ENCODE measurements at regions not wholly inside any gene's neighbourhood (a gene's known extent, or its start where the extent isn't known, plus 50 kb on each side); places are given as distances from the start of the nearest gene placed in this dataset.
"Not testable (repeated sequence)": the region's sequence is repeated elsewhere in the genome, so short reads cannot be mapped to it uniquely, and the experiment has no call there.

DNA sequence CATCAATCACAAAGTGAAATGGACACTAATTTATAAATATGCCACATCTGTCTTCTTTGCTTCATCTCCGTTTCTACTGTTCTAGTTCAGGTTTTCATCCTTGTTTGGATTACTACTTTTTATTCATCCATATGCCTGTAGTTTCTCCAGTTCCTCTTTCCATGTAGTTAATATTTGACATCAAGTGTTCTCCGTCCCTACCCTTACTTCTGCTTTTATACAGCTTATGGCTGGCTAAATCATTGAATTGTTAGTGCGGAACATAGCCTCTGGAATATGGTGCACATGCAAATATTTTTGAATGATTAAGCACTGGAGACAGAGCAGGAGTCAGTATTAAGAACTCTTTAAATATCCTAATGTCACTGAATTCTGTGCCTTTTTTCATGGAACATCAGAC is 230.0 kb upstream of the PPP1R3A start:
- ChIA-PET POLR2A (no interaction called here), CTCF (no interaction called here)
- intact Hi-C loops (cut with micrococcal nuclease), result no loop called here
- Mint-ChIP-seq H3K9me3 (ENCODE audit: unreplicated experiment) (no peaks in the 10 kb centered on the region), H3K27me3 (ENCODE audit: insufficient read depth, unreplicated experiment) (peaks cover 68% of the 10 kb centered on the region), H3K27ac (ENCODE audit: low read depth, unreplicated experiment) (no peak overlapping the region), H3K4me3 (ENCODE audit: unreplicated experiment) (no peak overlapping the region), H3K36me3 (ENCODE audit: insufficient read depth, unreplicated experiment) (no peaks in the 10 kb centered on the region), H3K4me1 (ENCODE audit: insufficient read depth, unreplicated experiment) (no peaks in the 10 kb centered on the region)
- TF ChIP-seq, protein P1, sequence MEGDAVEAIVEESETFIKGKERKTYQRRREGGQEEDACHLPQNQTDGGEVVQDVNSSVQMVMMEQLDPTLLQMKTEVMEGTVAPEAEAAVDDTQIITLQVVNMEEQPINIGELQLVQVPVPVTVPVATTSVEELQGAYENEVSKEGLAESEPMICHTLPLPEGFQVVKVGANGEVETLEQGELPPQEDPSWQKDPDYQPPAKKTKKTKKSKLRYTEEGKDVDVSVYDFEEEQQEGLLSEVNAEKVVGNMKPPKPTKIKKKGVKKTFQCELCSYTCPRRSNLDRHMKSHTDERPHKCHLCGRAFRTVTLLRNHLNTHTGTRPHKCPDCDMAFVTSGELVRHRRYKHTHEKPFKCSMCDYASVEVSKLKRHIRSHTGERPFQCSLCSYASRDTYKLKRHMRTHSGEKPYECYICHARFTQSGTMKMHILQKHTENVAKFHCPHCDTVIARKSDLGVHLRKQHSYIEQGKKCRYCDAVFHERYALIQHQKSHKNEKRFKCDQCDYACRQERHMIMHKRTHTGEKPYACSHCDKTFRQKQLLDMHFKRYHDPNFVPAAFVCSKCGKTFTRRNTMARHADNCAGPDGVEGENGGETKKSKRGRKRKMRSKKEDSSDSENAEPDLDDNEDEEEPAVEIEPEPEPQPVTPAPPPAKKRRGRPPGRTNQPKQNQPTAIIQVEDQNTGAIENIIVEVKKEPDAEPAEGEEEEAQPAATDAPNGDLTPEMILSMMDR (IDR thresholded peaks at IDR 0.05; ENCODE audit: unreplicated experiment), result no peak
- no TSS peak for BruUV-seq (replicated peaks)
- no peak for DNase-seq (ENCODE audit: unreplicated experiment)

- ChIA-PET CTCF (no interaction called here), POLR2A (no interaction called here)
- H3K36me3 Mint-ChIP-seq (ENCODE audit: insufficient read depth, unreplicated experiment), result no peaks in the 10 kb centered on the region
- TF ChIP-seq, protein P1 (IDR thresholded peaks at IDR 0.05; ENCODE audit: unreplicated experiment), result no peak
- no peaks in the 10 kb centered on the region for H3K4me1 Mint-ChIP-seq (ENCODE audit: insufficient read depth, unreplicated experiment)
- no peaks in the 10 kb centered on the region for H3K9me3 Mint-ChIP-seq (ENCODE audit: unreplicated experiment)
- peak; percentile 12 for DNase-seq (ENCODE audit: unreplicated experiment)
- no peak overlapping the region for H3K27ac Mint-ChIP-seq (ENCODE audit: low read depth, unreplicated experiment)
- H3K4me3 Mint-ChIP-seq (ENCODE audit: unreplicated experiment), result no peak overlapping the region
- peaks cover 40% of the 10 kb centered on the region for H3K27me3 Mint-ChIP-seq (ENCODE audit: insufficient read depth, unreplicated experiment)
- intact Hi-C loops (cut with micrococcal nuclease), result no loop called here
- no TSS peak for BruUV-seq (replicated peaks)
Observed at GRCh38 chr7:114141415-114141814, 222.6 kb upstream of the PPP1R3A start.

- H3K27me3 Mint-ChIP-seq (ENCODE audit: insufficient read depth, unreplicated experiment), result peaks cover 40% of the 10 kb centered on the region
- TF ChIP-seq, protein P1 (IDR thresholded peaks at IDR 0.05; ENCODE audit: unreplicated experiment), result no peak
- intact Hi-C loops (cut with micrococcal nuclease), result no loop called here
- no peak overlapping the region for H3K4me3 Mint-ChIP-seq (ENCODE audit: unreplicated experiment)
- no peaks in the 10 kb centered on the region for H3K36me3 Mint-ChIP-seq (ENCODE audit: insufficient read depth, unreplicated experiment)
- ChIA-PET POLR2A (no interaction called here), CTCF (no interaction called here)
- H3K9me3 Mint-ChIP-seq (ENCODE audit: unreplicated experiment), result no peaks in the 10 kb centered on the region
- H3K4me1 Mint-ChIP-seq (ENCODE audit: insufficient read depth, unreplicated experiment), result no peaks in the 10 kb centered on the region
- no peak for DNase-seq (ENCODE audit: unreplicated experiment)
- no TSS peak for BruUV-seq (replicated peaks)
- H3K27ac Mint-ChIP-seq (ENCODE audit: low read depth, unreplicated experiment), result no peak overlapping the region
Observed at GRCh38 chr7:114140561-114140960, 221.8 kb upstream of the PPP1R3A start.

- H3K36me3 Mint-ChIP-seq (ENCODE audit: insufficient read depth, unreplicated experiment); H3K9me3 Mint-ChIP-seq (ENCODE audit: unreplicated experiment); H3K4me1 Mint-ChIP-seq (ENCODE audit: insufficient read depth, unreplicated experiment); H3K27ac Mint-ChIP-seq (ENCODE audit: low read depth, unreplicated experiment); BruUV-seq (replicated peaks); DNase-seq (ENCODE audit: unreplicated experiment); H3K4me3 Mint-ChIP-seq (ENCODE audit: unreplicated experiment); POLR2A ChIA-PET; intact Hi-C loops (cut with micrococcal nuclease): not testable (repeated sequence)
- peaks cover 31% of the 10 kb centered on the region for H3K27me3 Mint-ChIP-seq (ENCODE audit: insufficient read depth, unreplicated experiment)
- CTCF ChIA-PET, result interaction anchor here (0.7 kb wide), 1 partner anchor 8 kb away, joined by 3 read pairs; no protein-coding TSS in a partner anchor
Observed at GRCh38 chr7:114139690-114140089, 220.9 kb upstream of the PPP1R3A start.

DNA sequence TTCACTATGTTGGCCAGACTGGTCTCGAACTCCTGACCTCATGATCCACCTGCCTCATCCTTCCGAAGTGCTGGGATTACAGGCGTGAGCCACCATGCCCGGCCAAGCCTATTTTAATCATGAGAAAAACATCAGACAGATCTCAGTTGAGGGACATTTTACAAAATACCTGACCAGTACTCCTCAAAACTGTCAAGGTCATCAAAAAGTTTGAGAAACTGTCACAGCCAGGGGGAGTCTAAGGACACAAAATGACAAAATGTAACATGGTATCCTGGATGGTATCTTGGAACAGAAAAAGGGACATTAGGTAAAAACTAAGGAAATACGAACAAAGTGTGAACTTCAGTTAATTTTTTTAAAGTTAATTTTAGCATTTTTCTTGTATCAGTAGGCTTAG is 219.8 kb upstream of the PPP1R3A start:
- CTCF ChIA-PET, result no interaction called here
- no peak overlapping the region for H3K4me3 Mint-ChIP-seq (ENCODE audit: unreplicated experiment)
- intact Hi-C loops (cut with micrococcal nuclease), result no loop called here
- TF ChIP-seq, protein P1 (IDR thresholded peaks at IDR 0.05; ENCODE audit: unreplicated experiment), result no peak
- no peak overlapping the region for H3K27ac Mint-ChIP-seq (ENCODE audit: low read depth, unreplicated experiment)
- POLR2A ChIA-PET, result no interaction called here
- H3K9me3 Mint-ChIP-seq (ENCODE audit: unreplicated experiment), result no peaks in the 10 kb centered on the region
- H3K27me3 Mint-ChIP-seq (ENCODE audit: insufficient read depth, unreplicated experiment), result peaks cover 40% of the 10 kb centered on the region
- BruUV-seq (replicated peaks), result no TSS peak
- no peaks in the 10 kb centered on the region for H3K36me3 Mint-ChIP-seq (ENCODE audit: insufficient read depth, unreplicated experiment)
- H3K4me1 Mint-ChIP-seq (ENCODE audit: insufficient read depth, unreplicated experiment), result no peaks in the 10 kb centered on the region
- DNase-seq (ENCODE audit: unreplicated experiment), result no peak
